OCI-LY3 (cell line): ENCODE measurements at regions not wholly inside any gene's neighbourhood (a gene's known extent, or its start where the extent isn't known, plus 50 kb on each side); places are given as distances from the start of the nearest gene placed in this dataset.

Experiments used
- EZH2phosphoT487 ChIP-seq: fragments of 200-600 bp; shearing (Covaris generic); IDR thresholded peaks from 2 replicates; pipeline ENCODE4 v1.6.1; 2018; ENCODE audit warnings: antibody characterized with exemption, mixed run types, low read depth
- TF ChIP-seq, protein P1 (sequence below): fragments of 200-600, 300-600 bp; sonication (generic); IDR thresholded peaks from 2 replicates; pipeline ENCODE4 v1.5.1; 2014; ENCODE audit warnings: antibody characterized with exemption, low read length, low read depth

GRCh38 chr4:13836946-13837912, 209.7 kb upstream of the BOD1L1 start:
- TF ChIP-seq, protein P1, sequence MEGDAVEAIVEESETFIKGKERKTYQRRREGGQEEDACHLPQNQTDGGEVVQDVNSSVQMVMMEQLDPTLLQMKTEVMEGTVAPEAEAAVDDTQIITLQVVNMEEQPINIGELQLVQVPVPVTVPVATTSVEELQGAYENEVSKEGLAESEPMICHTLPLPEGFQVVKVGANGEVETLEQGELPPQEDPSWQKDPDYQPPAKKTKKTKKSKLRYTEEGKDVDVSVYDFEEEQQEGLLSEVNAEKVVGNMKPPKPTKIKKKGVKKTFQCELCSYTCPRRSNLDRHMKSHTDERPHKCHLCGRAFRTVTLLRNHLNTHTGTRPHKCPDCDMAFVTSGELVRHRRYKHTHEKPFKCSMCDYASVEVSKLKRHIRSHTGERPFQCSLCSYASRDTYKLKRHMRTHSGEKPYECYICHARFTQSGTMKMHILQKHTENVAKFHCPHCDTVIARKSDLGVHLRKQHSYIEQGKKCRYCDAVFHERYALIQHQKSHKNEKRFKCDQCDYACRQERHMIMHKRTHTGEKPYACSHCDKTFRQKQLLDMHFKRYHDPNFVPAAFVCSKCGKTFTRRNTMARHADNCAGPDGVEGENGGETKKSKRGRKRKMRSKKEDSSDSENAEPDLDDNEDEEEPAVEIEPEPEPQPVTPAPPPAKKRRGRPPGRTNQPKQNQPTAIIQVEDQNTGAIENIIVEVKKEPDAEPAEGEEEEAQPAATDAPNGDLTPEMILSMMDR = no peak
- TF ChIP-seq EZH2phosphoT487 = no peak
